HG02885 (cell line): ENCODE measurements at regions not wholly inside any gene's neighbourhood (a gene's known extent, or its start where the extent isn't known, plus 50 kb on each side); places are given as distances from the start of the nearest gene placed in this dataset.

ENCODE experiments used
- ATAC-seq: cut with Tn5 transposase; IDR thresholded peaks from one replicate; pipeline ENCODE4 v1.9.1; 2021; ENCODE audit warnings: mild to moderate bottlenecking; ENCODE audit not compliant: unreplicated experiment, poor library complexity

GRCh38 chr6:71395731-71396409 lies 107.3 kb downstream of the OGFRL1 start:
- no peak for ATAC-seq

GRCh38 chr6:71396410-71396801 lies 107.8 kb downstream of the OGFRL1 start:
- peak; percentile 75 for ATAC-seq

- ATAC-seq, result no peak
Observed at GRCh38 chr6:71399279-71399678, 110.7 kb downstream of the OGFRL1 start.

- ATAC-seq, result no peak
Observed at GRCh38 chr6:71400852-71401251, 112.2 kb downstream of the OGFRL1 start.

- no peak for ATAC-seq
Observed at GRCh38 chr6:71402096-71402495, 113.5 kb downstream of the OGFRL1 start.

GRCh38 chr6:71403422-71404134 lies 115.0 kb downstream of the OGFRL1 start:
- ATAC-seq, result no peak

GRCh38 chr6:71404145-71404966 lies 115.7 kb downstream of the OGFRL1 start:
- ATAC-seq, result no peak

GRCh38 chr6:71404967-71405278 lies 116.3 kb downstream of the OGFRL1 start:
- no peak for ATAC-seq

GRCh38 chr6:71405416-71405815 lies 116.8 kb downstream of the OGFRL1 start:
- ATAC-seq, result no peak

GRCh38 chr6:71406865-71407860 lies 118.6 kb downstream of the OGFRL1 start:
- no peak for ATAC-seq

GRCh38 chr6:71408787-71409723 lies 120.4 kb downstream of the OGFRL1 start:
- ATAC-seq, result no peak

GRCh38 chr6:71410164-71410566 lies 121.6 kb downstream of the OGFRL1 start:
- no peak for ATAC-seq

GRCh38 chr6:71410681-71411080 lies 122.1 kb downstream of the OGFRL1 start:
- ATAC-seq, result no peak

- no peak for ATAC-seq
Observed at GRCh38 chr6:71411882-71412281, 123.3 kb downstream of the OGFRL1 start.

- no peak for ATAC-seq
Observed at GRCh38 chr6:71412559-71413140, 124.0 kb downstream of the OGFRL1 start.

GRCh38 chr6:71414486-71414885 lies 125.9 kb downstream of the OGFRL1 start:
- no peak for ATAC-seq

- ATAC-seq, result no peak
Observed at GRCh38 chr6:71419217-71420094, 130.8 kb downstream of the OGFRL1 start.
